ENCODE measurements at regions not wholly inside any gene's neighbourhood (a gene's known extent, or its start where the extent isn't known, plus 50 kb on each side); places are given as distances from the start of the nearest gene placed in this dataset.
"Not testable (repeated sequence)": the region's sequence is repeated elsewhere in the genome, so short reads cannot be mapped to it uniquely, and the experiment has no call there.

DNA sequence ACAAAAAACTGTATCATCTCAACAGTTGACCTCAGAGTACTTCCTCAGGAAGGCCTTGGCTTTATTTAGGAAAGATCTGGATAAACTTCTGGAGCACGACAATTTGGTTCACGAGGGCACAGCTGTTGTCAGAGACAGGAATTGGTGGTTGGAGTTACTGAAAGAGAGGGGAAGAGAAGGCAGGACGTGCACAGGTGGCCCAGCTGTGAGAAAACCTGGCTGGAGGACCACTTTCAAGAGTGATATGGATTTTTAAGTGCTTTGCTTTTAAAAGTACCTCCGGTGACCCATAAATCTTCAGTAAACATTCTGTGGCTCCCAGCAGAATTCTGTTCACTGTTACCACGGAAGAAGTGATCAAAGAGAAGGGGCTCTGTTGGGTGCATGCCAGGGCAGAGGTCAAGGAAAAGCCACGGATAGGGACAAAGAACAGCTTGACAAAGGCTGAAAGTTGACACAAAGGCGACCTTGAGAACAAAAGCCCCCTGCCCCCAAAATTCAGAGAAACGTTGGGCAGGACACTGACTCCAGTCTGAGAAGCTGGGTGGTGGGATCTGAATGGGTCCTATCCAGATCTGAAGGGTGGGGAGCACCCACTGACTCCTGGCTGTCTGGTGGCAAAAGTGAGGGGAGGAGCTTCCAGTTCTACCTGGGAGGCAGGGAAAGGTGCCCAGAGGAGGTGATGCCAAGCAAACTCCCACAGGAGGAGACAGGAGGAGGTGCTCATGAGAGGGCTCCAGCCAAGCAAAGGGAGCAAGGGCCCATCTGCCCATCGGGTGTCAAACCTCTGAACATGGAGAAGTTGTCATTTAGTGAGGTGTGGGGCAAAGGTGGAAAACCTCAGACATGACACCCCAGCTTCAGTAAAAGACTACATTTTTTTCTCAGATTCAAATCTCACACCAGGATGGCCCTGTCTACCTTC is 89.4 kb upstream of the UXS1 start:
- not testable (repeated sequence) for H3K27ac Mint-ChIP-seq; H3K4me3 Mint-ChIP-seq; H3K9me3 Mint-ChIP-seq; H3K36me3 Mint-ChIP-seq (ENCODE audit: insufficient read depth); ATAC-seq (replicated peaks); DNase-seq; H3K4me1 Mint-ChIP-seq (ENCODE audit: low read depth in 2 of 2)
- peaks cover 21 to 56% of the 10 kb centered on the region in 2 donors for H3K27me3 Mint-ChIP-seq

DNA sequence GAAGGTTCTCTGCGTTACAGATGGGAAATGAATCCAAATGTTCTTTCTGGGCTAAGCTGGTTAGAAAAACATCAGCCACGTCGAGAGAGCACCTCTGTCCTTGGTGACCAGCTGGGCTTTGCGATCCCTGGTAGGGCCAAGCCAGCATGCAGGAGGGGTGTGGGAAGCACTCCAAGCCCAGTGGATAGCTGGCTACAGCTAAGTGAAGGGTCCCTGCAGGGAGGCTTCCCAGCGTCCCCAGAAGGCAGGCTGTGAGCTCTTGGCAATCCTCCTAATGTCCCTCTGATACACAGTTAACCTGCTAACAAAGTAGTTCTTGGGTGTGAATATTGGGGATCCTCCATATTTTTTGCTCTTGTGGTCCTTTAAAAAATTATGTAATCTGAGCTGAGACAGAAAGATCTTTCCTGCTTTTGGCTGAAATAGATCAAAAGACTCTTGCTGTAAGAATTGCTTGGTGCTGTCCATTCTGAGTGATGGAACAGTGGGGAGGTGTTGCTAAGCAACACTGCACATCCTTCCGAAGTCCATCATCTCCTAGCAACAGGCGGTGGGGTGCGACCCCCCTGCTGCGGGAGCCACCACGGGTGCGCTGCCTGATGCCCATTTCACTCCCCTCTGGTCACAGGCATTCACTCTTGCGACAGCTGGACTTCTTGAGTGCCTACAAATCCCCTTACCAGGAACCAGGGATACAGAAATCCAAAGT is 88.5 kb upstream of the UXS1 start:
- Mint-ChIP-seq H3K27ac (no peak overlapping the region), H3K4me1 (ENCODE audit: low read depth in 2 of 2) (no peaks in the 10 kb centered on the region), H3K9me3 (no peaks in the 10 kb centered on the region), H3K27me3 (peaks cover 21 to 56% of the 10 kb centered on the region in 2 donors), H3K4me3 (no peak overlapping the region), H3K36me3 (ENCODE audit: insufficient read depth) (no peaks in the 10 kb centered on the region)
- DNase-seq = no peak
- no peak for ATAC-seq (replicated peaks)

DNA sequence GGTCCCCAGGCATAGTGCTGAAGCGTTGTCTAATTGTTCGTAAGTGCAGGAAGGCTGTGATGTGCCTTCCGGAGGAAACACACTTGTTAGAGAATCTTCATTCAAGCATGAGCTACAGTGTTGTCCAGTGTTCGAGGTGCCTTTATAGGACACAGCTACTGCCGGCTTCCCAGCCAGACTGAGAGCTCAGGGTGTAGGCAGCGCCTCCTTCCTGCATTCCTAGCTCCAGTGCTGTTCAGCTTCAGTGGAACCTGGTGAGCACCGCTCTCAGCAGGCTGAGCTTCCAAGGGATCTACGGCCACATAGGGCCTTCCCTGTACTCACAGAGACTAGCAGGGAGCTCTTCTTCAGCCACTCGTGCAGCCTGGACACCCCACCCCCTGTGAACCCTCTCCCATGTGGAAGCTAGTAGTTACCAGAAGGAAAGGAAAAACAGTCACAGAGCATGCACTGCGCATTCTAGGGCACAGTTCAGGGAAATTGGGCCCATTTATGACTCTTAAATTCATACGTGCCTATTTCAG is 87.9 kb upstream of the UXS1 start:
- H3K9me3 Mint-ChIP-seq; DNase-seq; H3K4me1 Mint-ChIP-seq (ENCODE audit: low read depth in 2 of 2); H3K36me3 Mint-ChIP-seq (ENCODE audit: insufficient read depth); H3K4me3 Mint-ChIP-seq; ATAC-seq (replicated peaks); H3K27ac Mint-ChIP-seq: not testable (repeated sequence)
- H3K27me3 Mint-ChIP-seq = peaks cover 21 to 56% of the 10 kb centered on the region in 2 donors

DNA sequence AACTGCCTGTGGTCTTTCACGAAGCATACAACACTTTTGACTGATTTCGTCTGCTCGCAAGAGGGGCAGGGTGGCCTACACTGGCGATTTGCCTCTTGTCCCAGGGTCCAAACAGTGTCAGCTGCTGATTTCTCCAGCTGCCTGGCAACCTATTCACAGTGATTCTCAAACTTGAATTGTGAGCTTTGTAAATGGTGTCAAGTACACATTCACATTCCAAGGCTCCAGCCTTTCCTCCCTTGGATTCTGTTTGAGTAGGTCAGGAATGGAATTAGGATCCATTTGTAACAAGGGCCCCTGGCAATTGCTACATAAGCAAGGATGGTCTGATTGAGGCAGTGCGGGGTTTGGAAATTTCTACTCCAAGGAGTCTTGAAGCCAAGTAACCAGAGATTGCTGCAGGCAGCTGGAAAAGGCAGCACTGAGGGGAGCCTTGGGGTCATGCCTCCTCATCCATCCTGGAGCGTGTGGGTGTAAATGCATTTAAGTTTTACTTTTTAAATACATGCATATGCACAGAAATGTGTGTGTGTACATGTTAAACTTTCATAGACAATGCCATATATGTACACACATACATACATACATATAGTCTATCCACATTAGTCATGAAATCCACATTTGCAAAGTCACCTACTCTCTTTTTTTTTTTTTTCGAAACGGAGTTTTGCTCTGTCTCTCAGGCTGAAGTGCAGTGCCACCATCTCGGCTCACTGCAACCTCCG is 86.8 kb upstream of the UXS1 start:
- no peak for DNase-seq
- H3K9me3 Mint-ChIP-seq = no peaks in the 10 kb centered on the region
- H3K27me3 Mint-ChIP-seq = peaks cover 21 to 56% of the 10 kb centered on the region in 2 donors

DNA sequence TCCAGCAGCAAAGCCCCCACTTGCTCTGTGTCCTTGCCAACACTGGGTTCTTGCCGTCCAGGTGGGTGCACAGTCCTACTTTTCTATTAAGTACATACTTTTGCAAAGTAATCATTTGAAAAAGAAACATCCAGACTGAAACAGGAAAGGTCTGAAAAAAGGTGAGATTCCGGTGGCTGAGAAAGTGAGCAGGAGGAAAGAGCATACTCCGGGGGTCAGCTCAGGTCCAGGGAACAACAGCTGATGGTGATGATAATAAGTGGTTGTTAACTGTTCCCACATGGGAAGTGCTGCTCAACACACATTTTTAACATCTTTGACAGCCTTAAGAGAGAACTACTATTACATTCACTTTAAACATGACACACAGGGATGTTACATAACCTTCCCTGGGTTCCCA is 86.1 kb upstream of the UXS1 start:
- DNase-seq (no peak), ATAC-seq (replicated peaks) (no peak)
- Mint-ChIP-seq H3K4me3 (no peak overlapping the region), H3K36me3 (ENCODE audit: insufficient read depth) (no peaks in the 10 kb centered on the region), H3K4me1 (ENCODE audit: low read depth in 2 of 2) (no peaks in the 10 kb centered on the region), H3K27me3 (peaks cover 21 to 56% of the 10 kb centered on the region in 2 donors), H3K9me3 (no peaks in the 10 kb centered on the region), H3K27ac (no peak overlapping the region)

More for the DNA sequence above, 86.8 kb upstream of the UXS1 start:
- H3K27ac Mint-ChIP-seq = no peak overlapping the region
- no peaks in the 10 kb centered on the region for H3K4me1 Mint-ChIP-seq (ENCODE audit: low read depth in 2 of 2)
- H3K36me3 Mint-ChIP-seq (ENCODE audit: insufficient read depth) = no peaks in the 10 kb centered on the region
- ATAC-seq (replicated peaks) = no peak
- H3K4me3 Mint-ChIP-seq = no peak overlapping the region

DNA sequence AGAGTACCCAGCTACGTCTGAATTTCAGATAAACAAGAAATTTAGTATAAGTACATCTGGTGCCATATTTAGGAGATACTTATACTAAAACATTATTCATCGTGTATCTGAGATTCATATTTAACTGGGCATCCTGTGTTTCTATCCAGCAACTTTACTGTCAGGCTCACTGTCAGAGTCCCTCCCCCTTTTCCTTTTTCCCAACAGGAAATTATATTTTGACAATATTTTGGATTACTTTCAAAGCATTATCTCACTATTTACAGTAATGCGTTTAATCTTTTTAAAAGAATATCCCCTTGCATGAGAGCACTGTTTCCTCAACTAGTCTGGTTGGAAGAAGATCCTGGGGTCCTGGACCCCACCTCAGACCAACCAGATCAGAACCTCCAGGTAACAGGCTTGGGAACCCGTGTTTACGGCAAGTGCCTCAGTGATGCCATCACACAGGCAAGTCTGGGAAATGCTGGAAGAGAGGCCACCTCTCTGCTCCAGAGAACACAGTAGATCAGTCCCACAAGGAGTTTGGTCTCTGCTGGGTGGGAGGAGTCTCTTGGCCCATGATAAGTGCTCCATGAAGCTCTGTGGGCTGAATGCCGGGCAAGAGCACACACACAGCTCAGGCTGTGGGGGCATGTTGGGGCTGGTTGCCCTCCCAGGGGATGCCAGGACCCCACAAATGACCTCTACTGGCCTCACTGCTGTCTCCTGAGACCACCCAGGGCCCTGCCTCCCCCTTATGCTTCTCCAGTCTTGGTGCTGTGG is 84.2 kb upstream of the UXS1 start:
- H3K36me3 Mint-ChIP-seq (ENCODE audit: insufficient read depth) = no peaks in the 10 kb centered on the region
- DNase-seq = no peak
- H3K27ac Mint-ChIP-seq = no peak overlapping the region
- ATAC-seq (replicated peaks) = no peak
- no peaks in the 10 kb centered on the region for H3K9me3 Mint-ChIP-seq
- peaks cover 21 to 49% of the 10 kb centered on the region in 2 donors for H3K27me3 Mint-ChIP-seq
- H3K4me3 Mint-ChIP-seq = no peak overlapping the region
- no peaks in the 10 kb centered on the region for H3K4me1 Mint-ChIP-seq (ENCODE audit: low read depth in 2 of 2)

DNA sequence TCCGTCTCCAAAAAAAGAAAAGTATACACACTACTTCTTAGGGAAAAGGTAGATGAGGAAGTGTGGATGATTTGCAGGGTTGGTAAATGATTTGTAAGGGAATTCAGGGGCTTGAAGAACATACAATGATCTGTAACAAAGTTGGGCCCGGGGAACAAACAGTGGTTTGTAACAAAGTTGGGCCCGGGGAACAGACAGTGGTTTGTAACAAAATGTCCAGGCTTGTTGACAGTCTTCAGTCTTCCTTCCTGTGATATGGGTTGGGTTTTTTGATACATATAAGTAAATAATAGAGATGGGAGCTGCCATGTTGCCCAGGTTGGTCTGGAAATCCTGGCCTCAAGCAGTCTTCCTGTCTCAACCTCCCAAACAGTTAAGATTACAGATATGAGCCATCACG is 83.3 kb upstream of the UXS1 start:
- DNase-seq (no peak), ATAC-seq (replicated peaks) (no peak)
- H3K27ac Mint-ChIP-seq = no peak overlapping the region
- H3K9me3 Mint-ChIP-seq = no peaks in the 10 kb centered on the region
- no peaks in the 10 kb centered on the region for H3K36me3 Mint-ChIP-seq (ENCODE audit: insufficient read depth)
- H3K4me3 Mint-ChIP-seq = no peak overlapping the region
- no peaks in the 10 kb centered on the region for H3K4me1 Mint-ChIP-seq (ENCODE audit: low read depth in 2 of 2)
- H3K27me3 Mint-ChIP-seq = peaks cover 15 to 43% of the 10 kb centered on the region in 2 donors

DNA sequence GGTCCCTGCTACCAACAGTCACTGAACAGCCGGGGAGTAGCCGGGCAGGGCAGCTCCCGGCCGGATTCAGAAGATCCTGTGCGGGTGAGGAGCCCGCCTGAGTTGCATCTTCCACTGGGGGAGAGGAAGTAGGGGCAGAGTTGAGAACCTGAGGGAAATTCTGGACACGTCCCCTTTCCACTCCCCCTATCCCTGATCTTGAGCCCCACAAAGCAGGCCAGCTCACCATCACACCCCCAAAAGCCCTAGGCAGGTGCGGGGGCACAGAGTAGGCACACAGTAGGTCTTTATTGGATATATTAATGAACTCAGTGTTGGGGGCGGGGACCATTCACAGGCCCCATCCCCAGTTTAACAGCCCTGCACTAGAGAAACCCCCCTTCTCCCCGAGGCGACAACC is 81.9 kb upstream of the UXS1 start:
- ATAC-seq (replicated peaks) = no peak

DNA sequence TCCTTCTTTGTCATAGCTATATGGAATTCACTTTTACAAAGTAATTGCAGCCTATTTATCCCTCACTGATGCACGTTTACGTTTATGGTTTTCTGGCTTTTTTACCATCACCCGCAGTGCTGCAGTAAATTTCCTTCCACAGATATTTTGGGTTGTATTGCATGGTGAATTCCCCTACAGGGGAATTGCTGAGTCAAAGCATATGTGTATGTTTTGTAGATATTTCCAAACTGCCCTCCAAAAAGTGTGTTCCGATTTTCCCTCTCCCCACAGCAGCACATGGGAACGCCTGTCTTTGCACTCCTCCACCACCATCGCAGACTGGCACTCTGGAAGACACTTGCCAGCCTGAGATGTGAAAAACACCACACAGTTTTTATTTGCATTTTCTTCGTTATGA is 80.6 kb upstream of the UXS1 start:
- H3K4me3 Mint-ChIP-seq = no peak overlapping the region
- DNase-seq (no peak), ATAC-seq (replicated peaks) (no peak)
- no peaks in the 10 kb centered on the region for H3K9me3 Mint-ChIP-seq
- no peaks in the 10 kb centered on the region for H3K36me3 Mint-ChIP-seq (ENCODE audit: insufficient read depth)
- H3K27ac Mint-ChIP-seq = no peak overlapping the region
- H3K27me3 Mint-ChIP-seq = peaks cover 17 to 38% of the 10 kb centered on the region in 2 donors
- H3K4me1 Mint-ChIP-seq (ENCODE audit: low read depth in 2 of 2) = peaks cover 6 to 10% of the 10 kb centered on the region in 2 donors

More for the DNA sequence above, 81.9 kb upstream of the UXS1 start:
- DNase-seq = no peak
- no peak overlapping the region for H3K4me3 Mint-ChIP-seq
- H3K27ac Mint-ChIP-seq = no peak overlapping the region
- H3K4me1 Mint-ChIP-seq (ENCODE audit: low read depth in 2 of 2) = no peaks in the 10 kb centered on the region
- no peaks in the 10 kb centered on the region for H3K36me3 Mint-ChIP-seq (ENCODE audit: insufficient read depth)
- H3K9me3 Mint-ChIP-seq = no peaks in the 10 kb centered on the region
- H3K27me3 Mint-ChIP-seq = peaks cover 20 to 38% of the 10 kb centered on the region in 2 donors

DNA sequence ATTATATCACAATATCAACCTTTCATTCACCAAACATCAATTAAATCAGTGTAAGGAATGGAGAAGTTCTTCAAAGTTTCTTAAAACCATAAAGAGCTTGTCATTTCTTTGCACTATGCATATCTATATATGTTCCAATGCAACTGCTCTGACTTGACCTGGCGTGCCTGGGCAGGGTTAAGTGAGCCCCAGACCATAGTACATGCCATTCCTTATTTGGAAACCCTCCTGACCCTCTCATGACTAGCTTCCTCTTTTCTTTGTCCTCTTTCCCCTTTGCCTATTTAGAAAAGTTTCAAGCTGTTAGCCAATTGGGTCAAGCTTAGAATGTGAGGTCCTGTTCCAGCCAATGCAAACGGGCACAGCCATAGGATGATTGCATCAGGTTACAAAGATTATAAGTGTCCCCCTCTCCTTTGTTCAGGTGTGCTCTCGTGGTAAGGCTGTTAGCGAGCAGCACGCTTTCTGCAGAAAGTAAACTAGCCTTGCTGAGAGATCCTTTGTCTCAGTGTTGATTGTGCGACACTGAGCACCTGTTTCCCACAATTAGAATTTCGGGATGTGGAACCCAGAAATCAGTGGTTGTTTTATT is 78.2 kb upstream of the UXS1 start:
- H3K4me3 Mint-ChIP-seq = no peak overlapping the region
- H3K27me3 Mint-ChIP-seq = peaks cover 14 to 35% of the 10 kb centered on the region in 2 donors
- no peaks in the 10 kb centered on the region for H3K9me3 Mint-ChIP-seq
- H3K36me3 Mint-ChIP-seq (ENCODE audit: insufficient read depth) = no peaks in the 10 kb centered on the region
- H3K4me1 Mint-ChIP-seq (ENCODE audit: low read depth in 2 of 2) = peaks cover 17 to 19% of the 10 kb centered on the region in 2 donors
- H3K27ac Mint-ChIP-seq = no peak overlapping the region
- DNase-seq (no peak), ATAC-seq (replicated peaks) (no peak)

DNA sequence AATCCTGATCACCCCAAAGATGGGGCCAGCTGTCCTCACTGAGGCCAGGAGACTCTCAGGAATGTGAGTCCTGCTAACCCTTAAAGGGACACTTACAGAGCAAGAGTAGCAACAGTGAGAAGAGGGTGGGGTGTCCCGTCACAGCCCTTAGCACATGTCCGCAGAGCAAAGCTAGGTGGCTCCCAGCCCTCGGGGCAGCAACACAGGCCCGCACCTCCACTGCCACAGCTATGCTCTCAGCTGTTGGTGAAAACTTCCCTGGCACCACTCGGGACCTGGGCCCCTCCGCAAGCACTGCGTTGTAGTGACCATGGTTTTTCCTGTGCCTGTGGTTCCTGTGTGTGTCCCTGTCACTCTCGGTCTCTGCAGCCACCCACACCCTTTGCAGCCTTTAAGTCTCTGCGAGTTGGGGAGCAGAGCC is 76.4 kb upstream of the UXS1 start:
- H3K9me3 Mint-ChIP-seq = no peaks in the 10 kb centered on the region
- no peaks in the 10 kb centered on the region for H3K36me3 Mint-ChIP-seq (ENCODE audit: insufficient read depth)
- no peak for DNase-seq
- peak overlapping the region; percentile 25 to 82 for H3K27ac Mint-ChIP-seq
- peaks cover 14 to 35% of the 10 kb centered on the region in 2 donors for H3K27me3 Mint-ChIP-seq
- H3K4me1 Mint-ChIP-seq (ENCODE audit: low read depth in 2 of 2) = peaks cover 17 to 19% of the 10 kb centered on the region in 2 donors
- H3K4me3 Mint-ChIP-seq = peak overlapping the region; percentile 84 to 88
- ATAC-seq (replicated peaks) = no peak

DNA sequence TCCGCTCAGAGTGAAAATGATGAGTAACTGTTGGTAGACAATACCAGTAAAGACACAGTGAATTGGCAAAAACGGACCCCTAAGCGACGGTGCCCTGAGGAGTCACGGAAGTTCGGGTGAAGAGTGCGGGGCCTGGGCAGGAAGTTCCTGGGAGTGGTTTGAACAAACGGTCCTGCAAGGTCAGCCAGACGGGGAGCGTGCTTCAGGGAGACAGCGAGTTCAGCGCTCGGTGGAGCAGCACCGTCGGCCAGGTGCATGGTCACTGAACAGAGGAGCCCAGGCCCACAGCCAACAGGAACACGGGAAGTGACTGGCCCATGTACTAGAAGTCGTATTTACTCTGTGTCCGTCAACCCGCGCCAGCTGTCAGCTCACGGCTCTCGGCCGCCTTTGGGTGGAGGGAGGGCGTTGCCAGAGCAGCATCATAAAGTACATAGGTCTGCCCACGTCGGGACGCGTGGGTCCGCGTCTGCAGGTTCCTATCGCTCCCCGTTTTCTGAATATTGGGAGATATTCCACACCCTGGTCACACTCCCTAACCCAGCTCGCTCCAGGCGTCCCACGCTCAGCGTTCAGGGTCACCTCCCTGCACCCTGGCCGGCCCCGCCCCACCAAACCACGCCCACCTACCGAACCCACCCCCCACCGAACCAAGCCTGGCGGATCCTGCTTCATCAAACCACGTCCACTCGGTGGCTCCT is 75.6 kb upstream of the UXS1 start:
- ATAC-seq (replicated peaks) (peak; percentile 42), DNase-seq (peak in 2 of 3 experiments; percentile 5 to 17)
- Mint-ChIP-seq H3K36me3 (ENCODE audit: insufficient read depth) (no peaks in the 10 kb centered on the region), H3K4me3 (peak overlapping the region; percentile 84 to 88), H3K27me3 (peaks cover 14 to 35% of the 10 kb centered on the region in 2 donors), H3K27ac (peak overlapping the region; percentile 25 to 82), H3K4me1 (ENCODE audit: low read depth in 2 of 2) (peaks cover 17 to 19% of the 10 kb centered on the region in 2 donors), H3K9me3 (no peaks in the 10 kb centered on the region)

Data from effector memory CD8-positive, alpha-beta T cell (primary cell).